H1 (cell line): ENCODE measurements at regions not wholly inside any gene's neighbourhood (a gene's known extent, or its start where the extent isn't known, plus 50 kb on each side); places are given as distances from the start of the nearest gene placed in this dataset.
"Not testable (repeated sequence)": the region's sequence is repeated elsewhere in the genome, so short reads cannot be mapped to it uniquely, and the experiment has no call there.

Experiments
- CHD2 ChIP-seq: IDR thresholded peaks from 2 replicates; pipeline ENCODE4 v1.6.1; 2012; ENCODE audit warnings: low read length, improper control_type of control experiment
- FOSL1 ChIP-seq: IDR thresholded peaks from 2 replicates; pipeline ENCODE4 v1.6.1; 2011; ENCODE audit warnings: mild to moderate bottlenecking, low read depth, low read length, moderate library complexity; ENCODE audit not compliant: insufficient read depth
- GABPA ChIP-seq: IDR thresholded peaks from 2 replicates; pipeline ENCODE4 v1.6.1; 2011; ENCODE audit warnings: mild to moderate bottlenecking, low read length, moderate library complexity, borderline replicate concordance; ENCODE audit not compliant: insufficient read depth
- GTF2F1 ChIP-seq: IDR thresholded peaks from 2 replicates; pipeline ENCODE4 v1.6.1; 2012; ENCODE audit warnings: low read depth, low read length, improper control_type of control experiment, borderline replicate concordance
- POLR2A ChIP-seq, 2 experiments: IDR thresholded peaks; 1 replicate in 1 of 2; 2 replicates in 1 of 2; pipeline ENCODE4 v1.6.1; 2011; ENCODE audit warnings: low read depth in 2 of 2, low read length in 2 of 2, mild to moderate bottlenecking in 2 of 2; ENCODE audit errors: control extremely low read depth in 1 of 2
- POLR2AphosphoS5 ChIP-seq: IDR thresholded peaks from 2 replicates; pipeline ENCODE4 v1.6.1; 2011; ENCODE audit warnings: low read depth, low read length
- RAD21 ChIP-seq, 2 experiments: IDR thresholded peaks in 1 of 2; conservative IDR thresholded peaks in 1 of 2; 2 replicates each; pipeline ENCODE4 v1.6.1; 2011; ENCODE audit warnings: low read depth in 2 of 2, low read length in 2 of 2, improper control_type of control experiment in 1 of 2, inconsistent platforms in 1 of 2, mild to moderate bottlenecking in 1 of 2, moderate library complexity in 1 of 2
- RFX5 ChIP-seq: IDR thresholded peaks from 2 replicates; pipeline ENCODE4 v1.6.1; 2011; ENCODE audit warnings: low read depth, low read length, improper control_type of control experiment, borderline replicate concordance
- SUZ12 ChIP-seq: fragments of 200-600 bp; sonication (generic); IDR thresholded peaks from 2 replicates; pipeline ENCODE4 v1.6.1; 2012; ENCODE audit warnings: mild to moderate bottlenecking, inconsistent platforms, low read length, moderate library complexity, mixed read lengths
- TAF1 ChIP-seq: IDR thresholded peaks from 2 replicates; pipeline ENCODE4 v1.6.1; 2011; ENCODE audit warnings: mild to moderate bottlenecking, low read depth, low read length
- TAF7 ChIP-seq: optimal IDR thresholded peaks from 2 replicates; pipeline ENCODE3; 2011; ENCODE audit warnings: low read depth, mild to moderate bottlenecking, inconsistent platforms, low read length, moderate library complexity, borderline replicate concordance
- TCF12 ChIP-seq: IDR thresholded peaks from 2 replicates; pipeline ENCODE4 v1.6.1; 2011; ENCODE audit warnings: low read depth, mild to moderate bottlenecking, low read length
- TF ChIP-seq, protein P1 (sequence below), 3 experiments: IDR thresholded peaks; 1 replicate in 2 of 3; 2 replicates in 1 of 3; pipeline versions ENCODE4 v1.5.1 to v1.6.1; 2011; ENCODE audit warnings: low read length in 3 of 3, mild to moderate bottlenecking in 3 of 3, inconsistent platforms in 2 of 3, low read depth in 1 of 3, moderate library complexity in 1 of 3; ENCODE audit not compliant: insufficient read depth in 1 of 3; ENCODE audit errors: control extremely low read depth in 1 of 3
- TF ChIP-seq, protein P2 (sequence below): IDR thresholded peaks from 2 replicates; pipeline ENCODE4 v1.6.1; 2011; ENCODE audit warnings: low read length, improper control_type of control experiment

DNA sequence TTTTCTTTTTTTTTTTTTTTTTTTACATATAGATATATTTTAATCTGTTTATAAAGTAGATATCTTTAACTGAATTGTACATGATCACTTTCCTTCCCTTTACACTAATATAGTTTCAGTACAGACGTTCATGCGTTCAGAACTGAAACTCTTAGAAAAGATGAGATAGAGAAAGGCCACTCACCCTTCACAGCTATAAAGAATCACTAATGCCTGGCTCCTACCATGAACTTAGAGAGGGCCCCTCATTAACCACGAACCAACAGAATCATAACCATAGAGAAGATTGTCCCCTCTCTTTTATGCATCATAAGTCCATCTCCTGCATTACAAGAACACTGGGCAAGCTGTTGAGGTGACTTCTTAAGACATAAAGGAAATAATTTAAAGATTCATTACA, 123.8 kb downstream of the FEM1C start:
- TF ChIP-seq, protein P1, sequence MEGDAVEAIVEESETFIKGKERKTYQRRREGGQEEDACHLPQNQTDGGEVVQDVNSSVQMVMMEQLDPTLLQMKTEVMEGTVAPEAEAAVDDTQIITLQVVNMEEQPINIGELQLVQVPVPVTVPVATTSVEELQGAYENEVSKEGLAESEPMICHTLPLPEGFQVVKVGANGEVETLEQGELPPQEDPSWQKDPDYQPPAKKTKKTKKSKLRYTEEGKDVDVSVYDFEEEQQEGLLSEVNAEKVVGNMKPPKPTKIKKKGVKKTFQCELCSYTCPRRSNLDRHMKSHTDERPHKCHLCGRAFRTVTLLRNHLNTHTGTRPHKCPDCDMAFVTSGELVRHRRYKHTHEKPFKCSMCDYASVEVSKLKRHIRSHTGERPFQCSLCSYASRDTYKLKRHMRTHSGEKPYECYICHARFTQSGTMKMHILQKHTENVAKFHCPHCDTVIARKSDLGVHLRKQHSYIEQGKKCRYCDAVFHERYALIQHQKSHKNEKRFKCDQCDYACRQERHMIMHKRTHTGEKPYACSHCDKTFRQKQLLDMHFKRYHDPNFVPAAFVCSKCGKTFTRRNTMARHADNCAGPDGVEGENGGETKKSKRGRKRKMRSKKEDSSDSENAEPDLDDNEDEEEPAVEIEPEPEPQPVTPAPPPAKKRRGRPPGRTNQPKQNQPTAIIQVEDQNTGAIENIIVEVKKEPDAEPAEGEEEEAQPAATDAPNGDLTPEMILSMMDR (IDR thresholded peaks at IDR 0.05; ENCODE audit: control extremely low read depth in 1 of 3, insufficient read depth in 1 of 3, low read depth in 1 of 3, low read length in 3 of 3) = not testable (repeated sequence)
- not testable (repeated sequence) for TF ChIP-seq TAF1; FOSL1; GTF2F1; CHD2; RFX5; POLR2AphosphoS5; TAF7; GABPA; POLR2A (IDR thresholded peaks at IDR 0.05; ENCODE audit: control extremely low read depth in 1 of 2, low read depth in 2 of 2, low read length in 2 of 2); SUZ12; TCF12; RAD21 (IDR thresholded peaks at IDR 0.05 in 1 of 2, conservative IDR thresholded peaks at IDR 0.05 in 1 of 2; ENCODE audit: low read depth in 2 of 2, low read length in 2 of 2)
- TF ChIP-seq, protein P2, sequence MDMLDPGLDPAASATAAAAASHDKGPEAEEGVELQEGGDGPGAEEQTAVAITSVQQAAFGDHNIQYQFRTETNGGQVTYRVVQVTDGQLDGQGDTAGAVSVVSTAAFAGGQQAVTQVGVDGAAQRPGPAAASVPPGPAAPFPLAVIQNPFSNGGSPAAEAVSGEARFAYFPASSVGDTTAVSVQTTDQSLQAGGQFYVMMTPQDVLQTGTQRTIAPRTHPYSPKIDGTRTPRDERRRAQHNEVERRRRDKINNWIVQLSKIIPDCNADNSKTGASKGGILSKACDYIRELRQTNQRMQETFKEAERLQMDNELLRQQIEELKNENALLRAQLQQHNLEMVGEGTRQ = not testable (repeated sequence)
